ENCODE measurements at regions not wholly inside any gene's neighbourhood (a gene's known extent, or its start where the extent isn't known, plus 50 kb on each side); places are given as distances from the start of the nearest gene placed in this dataset.

- DNase-seq: no peak
Measured at GRCh38 chr1:57784356-57784755, 360.5 kb upstream of the DAB1 start.

GRCh38 chr1:57782357-57782756 lies 358.5 kb upstream of the DAB1 start:
- DNase-seq: no peak

GRCh38 chr1:57772580-57773195 lies 348.8 kb upstream of the DAB1 start:
- no peak for DNase-seq

GRCh38 chr1:57770772-57771171 lies 346.9 kb upstream of the DAB1 start:
- DNase-seq: no peak

GRCh38 chr1:57770236-57770635 lies 346.4 kb upstream of the DAB1 start:
- no peak for DNase-seq

GRCh38 chr1:57761628-57762027 lies 337.8 kb upstream of the DAB1 start:
- DNase-seq: no peak

GRCh38 chr1:57752843-57753242 lies 329.0 kb upstream of the DAB1 start:
- no peak for DNase-seq

GRCh38 chr1:57748719-57749118 lies 324.9 kb upstream of the DAB1 start:
- no peak for DNase-seq

- DNase-seq: no peak
Measured at GRCh38 chr1:57747818-57748217, 324.0 kb upstream of the DAB1 start.

- no peak for DNase-seq
Measured at GRCh38 chr1:57741521-57741920, 317.7 kb upstream of the DAB1 start.

GRCh38 chr1:57736940-57737339 lies 313.1 kb upstream of the DAB1 start:
- no peak for DNase-seq

- DNase-seq: no peak
Measured at GRCh38 chr1:57729181-57729580, 305.3 kb upstream of the DAB1 start.

- DNase-seq: no peak
Measured at GRCh38 chr1:57727121-57727520, 303.3 kb upstream of the DAB1 start.

GRCh38 chr1:57725318-57725717 lies 301.5 kb upstream of the DAB1 start:
- DNase-seq: no peak

- no peak for DNase-seq
Measured at GRCh38 chr1:57724535-57724934, 300.7 kb upstream of the DAB1 start.

- DNase-seq: no peak
Measured at GRCh38 chr1:57722285-57722978, 298.6 kb upstream of the DAB1 start.

- no peak for DNase-seq
Measured at GRCh38 chr1:57721001-57721400, 297.1 kb upstream of the DAB1 start.

- DNase-seq: no peak
Measured at GRCh38 chr1:57719274-57719673, 295.4 kb upstream of the DAB1 start.

GRCh38 chr1:57713501-57713900 lies 289.6 kb upstream of the DAB1 start:
- no peak for DNase-seq

- DNase-seq: no peak
Measured at GRCh38 chr1:57712846-57713245, 289.0 kb upstream of the DAB1 start.

- no peak for DNase-seq
Measured at GRCh38 chr1:57711326-57711725, 287.5 kb upstream of the DAB1 start.

- DNase-seq: no peak
Measured at GRCh38 chr1:57707631-57708030, 283.8 kb upstream of the DAB1 start.

- DNase-seq: no peak
Measured at GRCh38 chr1:57704811-57705210, 281.0 kb upstream of the DAB1 start.

GRCh38 chr1:57704231-57704630 lies 280.4 kb upstream of the DAB1 start:
- DNase-seq: no peak

GRCh38 chr1:57696904-57697303 lies 273.0 kb upstream of the DAB1 start:
- no peak for DNase-seq
